ENCODE measurements at regions not wholly inside any gene's neighbourhood (a gene's known extent, or its start where the extent isn't known, plus 50 kb on each side); places are given as distances from the start of the nearest gene placed in this dataset.

- Histone ChIP-seq H3K4me1 (no peaks in the 10 kb centered on the region), H3K9me3 (peaks cover 0 to 13% (median 0%) of the 10 kb centered on the region in 12 donors), H3K4me3 (no peak overlapping the region), H3K36me3 (no peaks in the 10 kb centered on the region), H3K27me3 (no peaks in the 10 kb centered on the region), H3K27ac (no peak overlapping the region)
- TF ChIP-seq CTCF (IDR thresholded peaks at IDR 0.05) (no peak), POLR2A (IDR thresholded peaks at IDR 0.05) (no peak)
- intact Hi-C loops (cut with DNase I) = no loop called here
- whole genome bisulfite sequencing, 4 donors = 71 to 86% (median 82%) methylated on average over 5 of the region's 5 CpGs
- no peak for DNase-seq
- ATAC-seq = no peak
Measured at GRCh38 chr4:115944146-115944905, 830.9 kb upstream of the NDST4 start.

GRCh38 chr4:115938764-115939443 lies 825.5 kb upstream of the NDST4 start:
- 42 to 50% (median 45%) methylated on average over 4 of the region's 4 CpGs for WGBS, 4 donors
- no peak for TF ChIP-seq POLR2A (IDR thresholded peaks at IDR 0.05)
- no peak for TF ChIP-seq CTCF (IDR thresholded peaks at IDR 0.05)

GRCh38 chr4:115929373-115929772 lies 816.0 kb upstream of the NDST4 start:
- no peak overlapping the region for H3K4me3 ChIP-seq
- no peaks in the 10 kb centered on the region for H3K4me1 ChIP-seq
- ATAC-seq (no peak), DNase-seq (no peak)
- intact Hi-C loops (cut with DNase I) = no loop called here
- TF ChIP-seq POLR2A (IDR thresholded peaks at IDR 0.05) = no peak
- TF ChIP-seq CTCF (IDR thresholded peaks at IDR 0.05) = no peak
- 78 to 94% (median 90%) methylated on average over 1 of the region's 1 CpG for WGBS, 4 donors
- H3K36me3 ChIP-seq = no peaks in the 10 kb centered on the region
- H3K9me3 ChIP-seq = no peaks in the 10 kb centered on the region
- H3K27ac ChIP-seq = no peak overlapping the region
- H3K27me3 ChIP-seq = no peaks in the 10 kb centered on the region

More at GRCh38 chr4:115938764-115939443, 825.5 kb upstream of the NDST4 start:
- no peaks in the 10 kb centered on the region for H3K36me3 ChIP-seq
- no peaks in the 10 kb centered on the region for H3K4me1 ChIP-seq
- H3K27ac ChIP-seq = no peak overlapping the region
- no peaks in the 10 kb centered on the region for H3K27me3 ChIP-seq
- peaks cover 0 to 7% (median 0%) of the 10 kb centered on the region in 12 donors for H3K9me3 ChIP-seq
- no peak for DNase-seq
- no peak overlapping the region for H3K4me3 ChIP-seq
- intact Hi-C loops (cut with DNase I) = no loop called here
- ATAC-seq = no peak

GRCh38 chr4:115927382-115927781 lies 814.0 kb upstream of the NDST4 start:
- TF ChIP-seq POLR2A (IDR thresholded peaks at IDR 0.05) (no peak), CTCF (IDR thresholded peaks at IDR 0.05) (no peak)
- intact Hi-C loops (cut with DNase I) = no loop called here
- Histone ChIP-seq H3K36me3 (no peaks in the 10 kb centered on the region), H3K9me3 (no peaks in the 10 kb centered on the region), H3K4me1 (no peaks in the 10 kb centered on the region), H3K27ac (no peak overlapping the region), H3K27me3 (no peaks in the 10 kb centered on the region), H3K4me3 (no peak overlapping the region)
- DNase-seq (no peak), ATAC-seq (no peak)
- 83 to 87% (median 84%) methylated on average over 5 of the region's 5 CpGs for WGBS, 4 donors

Measured in heart left ventricle (tissue), 16 donors.